B cell (primary cell): ENCODE measurements at regions not wholly inside any gene's neighbourhood (a gene's known extent, or its start where the extent isn't known, plus 50 kb on each side); places are given as distances from the start of the nearest gene placed in this dataset.

Experiments used
- ATAC-seq: fragments of 200-7000 bp; cut with Tn5 transposase; one replicate; pipeline ENCODE4 v1.10.0; 2021; ENCODE audit warnings: low read depth, mild to moderate bottlenecking, moderate number of reproducible peaks, moderate library complexity
- CTCF ChIA-PET: fragments of 350-600 bp; sonication (Branson Sonifier 250); formaldehyde crosslinking; loops from one replicate; lab custom pipeline; 2021; ENCODE audit warnings: antibody characterized with exemption, inconsistent platforms; lab: Charles Lee
- POLR2A ChIA-PET: fragments of 350-600 bp; sonication (Branson Sonifier 250); formaldehyde crosslinking; loops from one replicate; lab custom pipeline; 2021; ENCODE audit warnings: antibody characterized with exemption; lab: Charles Lee
- DNase-seq: peaks from one replicate; pipeline ENCODE4 v3.0.0; 2013
- H2AFZ ChIP-seq: 2 replicates; pipeline ENCODE4 v1.6.1; 2012; ENCODE audit warnings: mild to moderate bottlenecking, low read depth, low read length; ENCODE audit not compliant: insufficient read depth, poor library complexity, severe bottlenecking
- H3K27ac ChIP-seq, 2 donors: 1 replicate in 1 of 2; 2 replicates in 1 of 2; pipeline ENCODE4 v1.5.1; 2012 to 2013; ENCODE audit warnings: low read length in 2 of 2, mild to moderate bottlenecking in 2 of 2, moderate library complexity in 1 of 2
- H3K27me3 ChIP-seq, 4 experiments: fragments of 200-600 bp in 1 of 4; sonication (generic) in 1 of 4; replicated peaks in 1 of 4; 1 replicate in 2 of 4; 2 replicates in 2 of 4; pipeline versions ENCODE4 v1.6.1 to v1.7.0; 2013 to 2016; ENCODE audit warnings: low read length in 3 of 4, mild to moderate bottlenecking in 2 of 4, mixed read lengths in 1 of 4, moderate library complexity in 1 of 4; ENCODE audit not compliant: insufficient read depth in 4 of 4, control insufficient read depth in 3 of 4; ENCODE audit errors: control extremely low read depth in 1 of 4
- H3K36me3 ChIP-seq, 2 experiments: replicated peaks in 1 of 2; 1 replicate in 1 of 2; 2 replicates in 1 of 2; pipeline versions ENCODE4 v1.6.1 to v1.7.1; 2013; ENCODE audit warnings: low read length in 1 of 2; ENCODE audit not compliant: insufficient read depth in 2 of 2, control insufficient read depth in 1 of 2; ENCODE audit errors: control extremely low read depth in 1 of 2, extremely low read depth in 1 of 2
- H3K4me1 ChIP-seq, 2 donors: fragments of 200-600 bp in 1 of 2; sonication (generic) in 1 of 2; 1 replicate in 1 of 2; 2 replicates in 1 of 2; pipeline versions ENCODE4 v1.5.1 to v1.6.1; 2013 to 2017; ENCODE audit warnings: low read length in 2 of 2; ENCODE audit not compliant: control insufficient read depth in 2 of 2, insufficient read depth in 2 of 2
- H3K4me2 ChIP-seq: replicated peaks from 2 replicates; pipeline ENCODE3; 2012; ENCODE audit warnings: mild to moderate bottlenecking, low read depth, low read length; ENCODE audit not compliant: poor library complexity, severe bottlenecking
- H3K4me3 ChIP-seq, 5 experiments: fragments of 200-600 bp in 1 of 5; sonication (generic) in 1 of 5; 1 replicate in 3 of 5; 2 replicates in 2 of 5; pipeline versions ENCODE4 v1.5.1 to v1.7.0; 2011 to 2016; ENCODE audit warnings: low read length in 4 of 5, mild to moderate bottlenecking in 4 of 5, low read depth in 2 of 5, control low read depth in 1 of 5, moderate library complexity in 1 of 5; ENCODE audit not compliant: insufficient read depth in 1 of 5; ENCODE audit errors: control extremely low read depth in 1 of 5, extremely low read depth in 1 of 5
- H3K79me2 ChIP-seq: fragments of 200-600 bp; sonication (generic); one replicate; pipeline ENCODE4 v1.6.0; 2016; ENCODE audit warnings: low read length; ENCODE audit not compliant: control insufficient read depth, insufficient read depth
- H3K9ac ChIP-seq: fragments of 200-600 bp; sonication (generic); 2 replicates; pipeline ENCODE4 v1.6.1; 2017; ENCODE audit warnings: mild to moderate bottlenecking, low read length, moderate library complexity
- H3K9me3 ChIP-seq, 3 donors: one replicate each; pipeline versions ENCODE4 v1.6.1 to v1.7.1; 2013; ENCODE audit warnings: low read length in 2 of 3; ENCODE audit not compliant: control insufficient read depth in 2 of 3, insufficient read depth in 1 of 3; ENCODE audit errors: control extremely low read depth in 1 of 3
- H4K20me1 ChIP-seq: 2 replicates; pipeline ENCODE4 v1.6.0; 2012; ENCODE audit warnings: mild to moderate bottlenecking, low read length; ENCODE audit not compliant: insufficient read depth, control insufficient read depth, poor library complexity, severe bottlenecking
- H3K27ac Mint-ChIP-seq: one replicate; pipeline ENCODE4 v1.8.0; 2021; ENCODE audit warnings: mixed read lengths
- H3K27me3 Mint-ChIP-seq: one replicate; pipeline ENCODE4 v1.8.0; 2021; ENCODE audit warnings: mixed read lengths
- H3K4me1 Mint-ChIP-seq: one replicate; pipeline ENCODE4 v1.8.0; 2021; ENCODE audit warnings: mixed read lengths
- H3K4me3 Mint-ChIP-seq: one replicate; pipeline ENCODE4 v1.8.0; 2021; ENCODE audit warnings: mixed read lengths
- H3K9me3 Mint-ChIP-seq: one replicate; pipeline ENCODE4 v1.8.0; 2022; ENCODE audit warnings: mixed read lengths; ENCODE audit not compliant: insufficient read depth
- EZH2 ChIP-seq: IDR thresholded peaks from 2 replicates; pipeline ENCODE4 v1.6.1; 2012; ENCODE audit warnings: borderline replicate concordance, low read depth, mild to moderate bottlenecking, moderate library complexity, low read length; ENCODE audit not compliant: insufficient read depth, poor library complexity, severe bottlenecking
- WGBS: methylation state at CpG from one replicate; pipeline ENCODE4 v1.1.5; 2013; ENCODE audit warnings: missing lambda C conversion rate; ENCODE audit not compliant: insufficient coverage; 5-methylcytosine and 5-hydroxymethylcytosine counted together
- intact Hi-C: fragments of 100-400 bp; cut with micrococcal nuclease; formaldehyde crosslinking; loops from one replicate; pipeline ENCODE4 v1.10.0; 2022
- TF ChIP-seq, protein P1 (sequence below): fragments of 200-600 bp; IDR thresholded peaks from one replicate; pipeline ENCODE4 v1.8.0; 2022; ENCODE audit warnings: antibody characterized with exemption, mild to moderate bottlenecking

DNA sequence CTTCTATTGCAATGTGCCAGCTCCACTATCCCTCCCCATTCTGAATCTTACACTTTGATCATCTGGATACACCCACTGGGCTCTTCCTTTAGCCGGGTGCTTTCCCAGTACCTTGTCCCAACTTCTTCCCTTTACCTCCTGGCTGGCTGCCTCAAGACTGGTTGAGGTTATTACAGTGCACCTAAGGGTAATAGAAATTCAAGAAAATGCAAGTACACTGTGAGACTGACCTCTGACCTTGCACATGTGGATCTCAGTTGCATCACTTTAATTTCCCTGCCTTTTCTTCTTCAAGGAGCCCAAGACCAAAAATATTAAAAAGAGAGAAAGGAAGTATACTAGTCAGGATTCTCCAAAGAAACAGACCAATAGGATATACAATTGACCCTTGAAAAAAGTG, 53.9 kb upstream of the NOCT start:
- H3K79me2 ChIP-seq: no peaks in the 10 kb centered on the region
- Mint-ChIP-seq H3K4me1 (no peaks in the 10 kb centered on the region), H3K27ac (no peak overlapping the region), H3K4me3 (no peak overlapping the region), H3K27me3 (peaks cover 6% of the 10 kb centered on the region), H3K9me3 (no peaks in the 10 kb centered on the region)
- H3K4me1 ChIP-seq: no peaks in the 10 kb centered on the region
- 80% methylated on average over 1 of the region's 1 CpG for WGBS
- no peak overlapping the region for H2AFZ ChIP-seq
- H3K4me3 ChIP-seq: no peak overlapping the region
- H3K27me3 ChIP-seq: no peaks in the 10 kb centered on the region
- H3K36me3 ChIP-seq: no peaks in the 10 kb centered on the region
- H3K27ac ChIP-seq: no peak overlapping the region
- no peak for DNase-seq
- no peaks in the 10 kb centered on the region for H3K9me3 ChIP-seq
- ATAC-seq: no peak
- H3K4me2 ChIP-seq: no peak overlapping the region
- H3K9ac ChIP-seq: no peak overlapping the region
- TF ChIP-seq, protein P1, sequence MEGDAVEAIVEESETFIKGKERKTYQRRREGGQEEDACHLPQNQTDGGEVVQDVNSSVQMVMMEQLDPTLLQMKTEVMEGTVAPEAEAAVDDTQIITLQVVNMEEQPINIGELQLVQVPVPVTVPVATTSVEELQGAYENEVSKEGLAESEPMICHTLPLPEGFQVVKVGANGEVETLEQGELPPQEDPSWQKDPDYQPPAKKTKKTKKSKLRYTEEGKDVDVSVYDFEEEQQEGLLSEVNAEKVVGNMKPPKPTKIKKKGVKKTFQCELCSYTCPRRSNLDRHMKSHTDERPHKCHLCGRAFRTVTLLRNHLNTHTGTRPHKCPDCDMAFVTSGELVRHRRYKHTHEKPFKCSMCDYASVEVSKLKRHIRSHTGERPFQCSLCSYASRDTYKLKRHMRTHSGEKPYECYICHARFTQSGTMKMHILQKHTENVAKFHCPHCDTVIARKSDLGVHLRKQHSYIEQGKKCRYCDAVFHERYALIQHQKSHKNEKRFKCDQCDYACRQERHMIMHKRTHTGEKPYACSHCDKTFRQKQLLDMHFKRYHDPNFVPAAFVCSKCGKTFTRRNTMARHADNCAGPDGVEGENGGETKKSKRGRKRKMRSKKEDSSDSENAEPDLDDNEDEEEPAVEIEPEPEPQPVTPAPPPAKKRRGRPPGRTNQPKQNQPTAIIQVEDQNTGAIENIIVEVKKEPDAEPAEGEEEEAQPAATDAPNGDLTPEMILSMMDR: no peak
- no peak for TF ChIP-seq EZH2
- CTCF ChIA-PET: no interaction called here
- no peaks in the 10 kb centered on the region for H4K20me1 ChIP-seq
- intact Hi-C loops: no loop called here
- POLR2A ChIA-PET: no interaction called here

- no peak overlapping the region for H3K4me3 ChIP-seq
- no peak overlapping the region for H3K9ac ChIP-seq
- H3K4me1 Mint-ChIP-seq: no peaks in the 10 kb centered on the region
- no peaks in the 10 kb centered on the region for H3K9me3 ChIP-seq
- H3K27ac ChIP-seq: no peak overlapping the region
- DNase-seq: no peak
- no peak overlapping the region for H3K4me2 ChIP-seq
- H3K36me3 ChIP-seq: no peaks in the 10 kb centered on the region
- no peak overlapping the region for H3K4me3 Mint-ChIP-seq
- H4K20me1 ChIP-seq: no peaks in the 10 kb centered on the region
- intact Hi-C loops: no loop called here
- POLR2A ChIA-PET: no interaction called here
- H2AFZ ChIP-seq: no peak overlapping the region
- no peaks in the 10 kb centered on the region for H3K79me2 ChIP-seq
- 94% methylated on average over 3 of the region's 5 CpGs for WGBS
- no peak overlapping the region for H3K27ac Mint-ChIP-seq
- CTCF ChIA-PET: no interaction called here
- ATAC-seq: no peak
- no peaks in the 10 kb centered on the region for H3K9me3 Mint-ChIP-seq
- no peaks in the 10 kb centered on the region for H3K27me3 ChIP-seq
- TF ChIP-seq, protein P1: no peak
- TF ChIP-seq EZH2: no peak
- no peaks in the 10 kb centered on the region for H3K4me1 ChIP-seq
- peaks cover 7% of the 10 kb centered on the region for H3K27me3 Mint-ChIP-seq
Observed at GRCh38 chr4:138961129-138961528, 54.5 kb upstream of the NOCT start.
